Stomach smooth muscle (tissue), 2 donors: ENCODE measurements at regions not wholly inside any gene's neighbourhood (a gene's known extent, or its start where the extent isn't known, plus 50 kb on each side); places are given as distances from the start of the nearest gene placed in this dataset.

Experiments
- H3K27ac ChIP-seq: one replicate; pipeline ENCODE4 v1.7.0; 2013; ENCODE audit warnings: mild to moderate bottlenecking, low read length, inconsistent platforms
- H3K27me3 ChIP-seq, 2 donors: one replicate each; pipeline ENCODE4 v1.7.0; 2013; ENCODE audit warnings: low read length in 2 of 2; ENCODE audit not compliant: insufficient read depth in 2 of 2, control insufficient read depth in 1 of 2
- H3K36me3 ChIP-seq, 2 donors: one replicate each; pipeline ENCODE4 v1.7.0; 2013; ENCODE audit warnings: low read length in 2 of 2; ENCODE audit not compliant: control insufficient read depth in 2 of 2, insufficient read depth in 2 of 2
- H3K4me1 ChIP-seq: one replicate; pipeline ENCODE4 v1.7.0; 2013; ENCODE audit warnings: low read length; ENCODE audit not compliant: control insufficient read depth, insufficient read depth
- H3K4me3 ChIP-seq, 2 donors: one replicate each; pipeline ENCODE4 v1.7.0; 2013; ENCODE audit warnings: low read length in 2 of 2
- H3K9ac ChIP-seq, 2 donors: one replicate each; pipeline ENCODE4 v1.7.0; 2013; ENCODE audit warnings: low read length in 2 of 2, mild to moderate bottlenecking in 1 of 2
- H3K9me3 ChIP-seq, 2 donors: one replicate each; pipeline ENCODE4 v1.7.0; 2013; ENCODE audit warnings: low read length in 2 of 2; ENCODE audit not compliant: control insufficient read depth in 2 of 2
- donor health status: healthy.
- donor health status: Pancreatic carcinoma.

- Histone ChIP-seq H3K9ac (no peak overlapping the region), H3K4me3 (no peak overlapping the region), H3K27me3 (no peaks in the 10 kb centered on the region), H3K9me3 (no peaks in the 10 kb centered on the region), H3K36me3 (no peaks in the 10 kb centered on the region), H3K4me1 (peaks cover under 1% of the 10 kb centered on the region), H3K27ac (no peak overlapping the region)
Measured at GRCh38 chr6:105509506-105510331, 106.8 kb upstream of the PREP start.

- H3K9me3 ChIP-seq = no peaks in the 10 kb centered on the region
- H3K9ac ChIP-seq = no peak overlapping the region
- no peaks in the 10 kb centered on the region for H3K36me3 ChIP-seq
- H3K4me1 ChIP-seq = peaks cover 8% of the 10 kb centered on the region
- H3K4me3 ChIP-seq = no peak overlapping the region
- H3K27ac ChIP-seq = no peak overlapping the region
- no peaks in the 10 kb centered on the region for H3K27me3 ChIP-seq
Measured at GRCh38 chr6:105507811-105508210, 104.9 kb upstream of the PREP start.

GRCh38 chr6:105504706-105505105 lies 101.8 kb upstream of the PREP start:
- Histone ChIP-seq H3K9ac (no peak overlapping the region), H3K9me3 (no peaks in the 10 kb centered on the region), H3K36me3 (no peaks in the 10 kb centered on the region), H3K4me1 (peaks cover 8% of the 10 kb centered on the region), H3K4me3 (no peak overlapping the region), H3K27me3 (no peaks in the 10 kb centered on the region), H3K27ac (peak overlapping the region; percentile 37)

GRCh38 chr6:105503641-105504040 lies 100.8 kb upstream of the PREP start:
- peaks cover 8% of the 10 kb centered on the region for H3K4me1 ChIP-seq
- H3K4me3 ChIP-seq = no peak overlapping the region
- no peaks in the 10 kb centered on the region for H3K9me3 ChIP-seq
- H3K9ac ChIP-seq = no peak overlapping the region
- H3K27ac ChIP-seq = no peak overlapping the region
- no peaks in the 10 kb centered on the region for H3K27me3 ChIP-seq
- H3K36me3 ChIP-seq = no peaks in the 10 kb centered on the region

DNA sequence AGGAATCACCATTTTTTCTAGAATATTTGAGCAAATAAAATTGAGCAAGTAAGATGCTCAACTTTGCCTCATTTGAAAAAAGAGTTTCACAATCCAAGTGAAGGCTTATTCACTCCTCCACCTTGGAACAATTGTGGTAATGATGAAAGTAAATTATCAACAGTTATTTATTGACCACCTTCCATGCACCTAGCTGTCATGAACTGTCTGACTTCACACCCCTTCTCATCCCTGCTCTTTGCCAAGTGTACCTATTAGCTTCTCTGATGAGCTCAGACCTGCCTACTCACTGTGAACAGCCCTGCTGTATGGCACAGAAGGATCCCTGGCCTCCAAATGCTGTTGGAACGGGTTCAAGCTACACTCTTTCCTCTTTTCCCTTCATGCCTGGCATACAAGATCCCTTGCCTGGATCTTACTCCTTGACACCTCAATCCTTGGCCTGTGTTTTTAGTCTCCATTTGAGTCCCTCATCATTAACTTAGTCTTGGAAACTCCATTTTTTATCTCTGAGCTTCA lies 99.0 kb upstream of the PREP start:
- no peak overlapping the region for H3K4me3 ChIP-seq
- no peaks in the 10 kb centered on the region for H3K9me3 ChIP-seq
- no peaks in the 10 kb centered on the region for H3K27me3 ChIP-seq
- no peak overlapping the region for H3K9ac ChIP-seq
- H3K4me1 ChIP-seq = peaks cover 8% of the 10 kb centered on the region
- no peak overlapping the region for H3K27ac ChIP-seq
- H3K36me3 ChIP-seq = no peaks in the 10 kb centered on the region

GRCh38 chr6:105501246-105501645 lies 98.4 kb upstream of the PREP start:
- Histone ChIP-seq H3K36me3 (no peaks in the 10 kb centered on the region), H3K4me1 (peaks cover 8% of the 10 kb centered on the region), H3K9ac (no peak overlapping the region), H3K27me3 (no peaks in the 10 kb centered on the region), H3K4me3 (no peak overlapping the region), H3K27ac (no peak overlapping the region), H3K9me3 (no peaks in the 10 kb centered on the region)

DNA sequence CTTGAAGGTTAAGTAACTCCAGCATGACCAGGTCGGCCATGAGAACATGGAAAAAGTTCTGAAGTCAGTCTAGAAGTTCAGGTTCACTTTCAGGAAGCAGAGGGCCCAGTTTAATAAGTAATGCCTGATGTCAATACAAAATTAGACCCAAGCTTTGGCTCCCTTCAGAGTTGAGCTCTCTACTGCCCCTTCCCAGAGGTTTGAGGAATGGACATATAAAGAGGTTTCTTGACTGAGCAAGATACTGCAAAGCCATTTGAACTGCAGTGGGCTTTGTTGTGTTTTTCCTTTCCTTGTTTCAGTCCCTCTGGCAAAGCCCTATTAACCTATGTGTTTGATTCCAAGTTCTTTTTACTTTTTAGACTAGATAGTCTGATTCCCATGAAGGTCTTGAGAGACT lies 97.8 kb upstream of the PREP start:
- H3K27ac ChIP-seq = no peak overlapping the region
- no peak overlapping the region for H3K9ac ChIP-seq
- H3K4me1 ChIP-seq = peaks cover 8% of the 10 kb centered on the region
- H3K4me3 ChIP-seq = no peak overlapping the region
- no peaks in the 10 kb centered on the region for H3K27me3 ChIP-seq
- H3K9me3 ChIP-seq = no peaks in the 10 kb centered on the region
- H3K36me3 ChIP-seq = no peaks in the 10 kb centered on the region

DNA sequence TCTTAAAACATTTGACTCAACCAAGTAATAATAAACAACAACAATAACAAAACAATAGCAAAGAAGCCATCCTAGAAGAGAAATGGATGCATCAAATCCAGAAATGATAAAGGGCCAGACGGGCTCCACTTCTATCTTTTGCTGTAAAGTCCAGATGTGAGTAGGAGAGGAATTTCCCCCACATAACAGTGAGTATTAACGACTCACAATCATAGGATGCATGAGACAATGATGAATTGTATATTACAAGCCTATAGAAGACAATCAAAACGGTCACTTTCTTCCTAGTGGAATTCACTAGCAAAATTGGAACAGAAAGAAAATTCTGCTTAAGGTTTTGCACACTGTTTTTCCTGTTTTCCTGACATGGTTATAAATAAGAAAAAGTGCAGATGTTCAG lies 97.0 kb upstream of the PREP start:
- no peaks in the 10 kb centered on the region for H3K9me3 ChIP-seq

DNA sequence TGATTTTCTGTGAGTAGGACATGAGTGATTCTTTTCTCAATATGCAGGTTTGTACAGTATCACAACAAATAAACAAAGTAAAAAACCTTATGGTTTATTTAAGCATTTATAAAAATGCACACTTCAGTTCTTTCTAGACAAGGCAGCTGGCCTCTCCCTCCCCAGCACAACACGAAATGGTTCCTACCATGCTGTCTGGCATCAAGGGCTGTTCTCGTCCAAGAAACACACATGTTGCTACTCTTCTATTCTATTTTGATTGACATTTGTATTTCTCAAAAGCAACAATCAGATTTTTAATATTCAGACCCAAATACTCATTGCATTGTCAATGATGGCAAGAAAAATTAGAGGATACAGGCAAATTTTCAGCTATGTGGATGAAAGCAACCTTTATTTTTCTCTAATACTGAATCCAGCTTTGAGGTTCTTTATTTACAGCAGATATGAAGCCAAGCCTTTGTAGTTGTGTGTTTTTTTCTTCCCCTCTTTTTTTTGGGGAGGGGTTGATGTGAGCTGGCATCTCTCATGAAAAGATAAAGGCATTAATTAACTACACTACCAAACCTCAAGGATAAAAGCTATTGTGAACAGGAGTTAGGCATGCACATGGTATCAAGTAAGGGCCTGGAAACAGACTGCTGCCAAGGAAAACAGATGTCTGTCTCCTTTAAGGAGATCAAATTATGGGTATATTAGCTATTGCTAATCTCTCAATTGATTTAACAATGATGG lies 96.4 kb upstream of the PREP start:
- Histone ChIP-seq H3K36me3 (no peaks in the 10 kb centered on the region), H3K4me3 (no peak overlapping the region), H3K9ac (no peak overlapping the region), H3K27me3 (no peaks in the 10 kb centered on the region), H3K9me3 (no peaks in the 10 kb centered on the region), H3K27ac (no peak overlapping the region), H3K4me1 (peaks cover 3% of the 10 kb centered on the region)

More for the DNA sequence above, 97.0 kb upstream of the PREP start:
- peaks cover 8% of the 10 kb centered on the region for H3K4me1 ChIP-seq
- no peak overlapping the region for H3K27ac ChIP-seq
- no peaks in the 10 kb centered on the region for H3K36me3 ChIP-seq
- no peaks in the 10 kb centered on the region for H3K27me3 ChIP-seq
- H3K9ac ChIP-seq = no peak overlapping the region
- no peak overlapping the region for H3K4me3 ChIP-seq

- Histone ChIP-seq H3K4me1 (no peaks in the 10 kb centered on the region), H3K36me3 (no peaks in the 10 kb centered on the region), H3K27me3 (no peaks in the 10 kb centered on the region), H3K9me3 (no peaks in the 10 kb centered on the region), H3K4me3 (no peak overlapping the region), H3K9ac (no peak overlapping the region), H3K27ac (no peak overlapping the region)
Measured at GRCh38 chr6:105497549-105497948, 94.7 kb upstream of the PREP start.

DNA sequence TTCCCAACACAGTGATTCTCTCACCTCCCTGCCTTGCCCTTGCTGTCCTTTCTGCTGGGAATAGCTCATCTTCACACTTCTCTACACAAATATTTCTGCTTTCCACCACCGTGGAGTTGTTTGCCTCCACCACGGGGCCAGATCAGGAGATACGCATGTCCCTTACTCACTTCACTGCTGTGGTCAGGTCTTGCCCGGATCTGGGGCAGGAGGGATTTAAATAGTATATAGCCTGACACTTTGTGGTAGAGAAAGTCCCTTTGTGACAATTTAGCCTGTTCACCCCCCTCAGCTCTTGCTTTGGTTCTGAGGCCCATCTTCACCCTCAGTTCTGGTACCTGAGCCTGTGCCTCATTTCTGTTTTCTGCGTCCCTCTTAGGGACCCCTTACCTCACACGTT lies 92.6 kb upstream of the PREP start:
- Histone ChIP-seq H3K27ac (no peak overlapping the region), H3K4me3 (no peak overlapping the region), H3K36me3 (no peaks in the 10 kb centered on the region), H3K9ac (no peak overlapping the region), H3K27me3 (no peaks in the 10 kb centered on the region), H3K4me1 (no peaks in the 10 kb centered on the region), H3K9me3 (no peaks in the 10 kb centered on the region)
